ENCODE measurements at regions not wholly inside any gene's neighbourhood (a gene's known extent, or its start where the extent isn't known, plus 50 kb on each side); places are given as distances from the start of the nearest gene placed in this dataset.

DNA sequence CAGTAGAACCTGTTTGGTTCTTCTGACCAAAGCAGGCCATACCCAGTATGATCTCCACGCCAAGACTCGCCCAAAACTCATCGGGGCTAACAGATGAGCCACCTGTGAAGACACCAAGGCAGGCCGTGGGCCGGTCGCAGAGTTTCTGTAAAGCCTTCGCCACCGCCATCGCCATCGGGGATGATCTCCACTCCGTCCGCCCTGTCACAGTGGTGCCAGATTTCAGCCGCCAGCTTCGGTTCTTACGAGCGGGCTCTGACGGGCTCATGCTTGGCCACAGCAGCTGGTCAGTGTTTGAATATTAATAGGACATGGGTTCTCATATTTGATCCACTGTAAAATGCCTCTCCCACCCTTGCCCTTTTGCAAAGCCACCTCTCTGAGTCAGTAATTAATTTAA lies 113.2 kb upstream of the TMEM132D start:
- Histone ChIP-seq H3K9ac (ENCODE audit: low read length) (no peak overlapping the region), H3K36me3 (ENCODE audit: control insufficient read depth in 1 of 2, insufficient read depth in 2 of 2, low read depth in 1 of 2, low read length in 2 of 2) (no peaks in the 10 kb centered on the region), H3K9me3 (ENCODE audit: control insufficient read depth, low read length) (no peaks in the 10 kb centered on the region), H3K79me1 (replicated peaks; ENCODE audit: low read length, poor library complexity, severe bottlenecking) (no peaks in the 10 kb centered on the region), H2BK5ac (ENCODE audit: low read depth, low read length, poor library complexity, severe bottlenecking) (no peak overlapping the region), H2BK15ac (ENCODE audit: low read depth, poor library complexity, severe bottlenecking) (no peak overlapping the region), H2BK12ac (ENCODE audit: low read length in 2 of 2) (no peak overlapping the region), H3K4me1 (ENCODE audit: control insufficient read depth, insufficient read depth, low read depth, low read length) (peaks cover 3% of the 10 kb centered on the region), H3K4me2 (ENCODE audit: low read length, poor library complexity, severe bottlenecking) (no peak overlapping the region), H3K4ac (ENCODE audit: low read depth in 1 of 2, low read length in 2 of 2) (no peak overlapping the region), H3K27ac (ENCODE audit: low read length, poor library complexity, severe bottlenecking) (no peak overlapping the region), H4K8ac (ENCODE audit: low read length) (no peak overlapping the region), H2AFZ (ENCODE audit: low read depth, low read length) (no peak overlapping the region), H3K23ac (ENCODE audit: low read length in 2 of 2) (no peak overlapping the region), H3K18ac (ENCODE audit: low read depth in 1 of 2, low read length in 2 of 2) (no peak overlapping the region), H3K4me3 (ENCODE audit: insufficient read depth in 1 of 2, low read depth in 1 of 2, low read length in 2 of 2) (no peak overlapping the region), H2BK120ac (ENCODE audit: low read depth, low read length) (no peak overlapping the region), H3K27me3 (ENCODE audit: control insufficient read depth in 1 of 2, insufficient read depth in 1 of 2, low read length in 2 of 2) (peaks cover 0 to 26% of the 10 kb centered on the region in 2 experiments), H4K91ac (ENCODE audit: low read length) (no peak overlapping the region), H3K14ac (ENCODE audit: low read length in 2 of 2) (no peak overlapping the region), H2AK5ac (ENCODE audit: low read length, severe bottlenecking) (no peak overlapping the region)
- no peak for DNase-seq
- 87% methylated on average over 12 of the region's 17 CpGs for WGBS

GRCh38 chr12:130017591-130018449 lies 114.0 kb upstream of the TMEM132D start:
- Histone ChIP-seq H3K36me3 (ENCODE audit: control insufficient read depth in 1 of 2, insufficient read depth in 2 of 2, low read depth in 1 of 2, low read length in 2 of 2) (no peaks in the 10 kb centered on the region), H2AFZ (ENCODE audit: low read depth, low read length) (no peak overlapping the region), H2BK15ac (ENCODE audit: low read depth, poor library complexity, severe bottlenecking) (no peak overlapping the region), H3K4me2 (ENCODE audit: low read length, poor library complexity, severe bottlenecking) (no peak overlapping the region), H2BK12ac (ENCODE audit: low read length in 2 of 2) (no peak overlapping the region), H3K9me3 (ENCODE audit: control insufficient read depth, low read length) (no peaks in the 10 kb centered on the region), H2AK5ac (ENCODE audit: low read length, severe bottlenecking) (no peak overlapping the region), H3K27me3 (ENCODE audit: control insufficient read depth in 1 of 2, insufficient read depth in 1 of 2, low read length in 2 of 2) (peaks cover 0 to 18% of the 10 kb centered on the region in 2 experiments), H2BK5ac (ENCODE audit: low read depth, low read length, poor library complexity, severe bottlenecking) (no peak overlapping the region), H4K91ac (ENCODE audit: low read length) (no peak overlapping the region), H3K23ac (ENCODE audit: low read length in 2 of 2) (no peak overlapping the region), H3K27ac (ENCODE audit: low read length, poor library complexity, severe bottlenecking) (no peak overlapping the region), H3K18ac (ENCODE audit: low read depth in 1 of 2, low read length in 2 of 2) (no peak overlapping the region), H4K8ac (ENCODE audit: low read length) (no peak overlapping the region), H3K79me1 (replicated peaks; ENCODE audit: low read length, poor library complexity, severe bottlenecking) (no peaks in the 10 kb centered on the region), H2BK120ac (ENCODE audit: low read depth, low read length) (no peak overlapping the region), H3K14ac (ENCODE audit: low read length in 2 of 2) (no peak overlapping the region), H3K4me1 (ENCODE audit: control insufficient read depth, insufficient read depth, low read depth, low read length) (peaks cover 3% of the 10 kb centered on the region), H3K4ac (ENCODE audit: low read depth in 1 of 2, low read length in 2 of 2) (no peak overlapping the region), H3K4me3 (ENCODE audit: insufficient read depth in 1 of 2, low read depth in 1 of 2, low read length in 2 of 2) (no peak overlapping the region), H3K9ac (ENCODE audit: low read length) (no peak overlapping the region)
- no peak for DNase-seq
- WGBS, result 60% methylated on average over 31 of the region's 34 CpGs

DNA sequence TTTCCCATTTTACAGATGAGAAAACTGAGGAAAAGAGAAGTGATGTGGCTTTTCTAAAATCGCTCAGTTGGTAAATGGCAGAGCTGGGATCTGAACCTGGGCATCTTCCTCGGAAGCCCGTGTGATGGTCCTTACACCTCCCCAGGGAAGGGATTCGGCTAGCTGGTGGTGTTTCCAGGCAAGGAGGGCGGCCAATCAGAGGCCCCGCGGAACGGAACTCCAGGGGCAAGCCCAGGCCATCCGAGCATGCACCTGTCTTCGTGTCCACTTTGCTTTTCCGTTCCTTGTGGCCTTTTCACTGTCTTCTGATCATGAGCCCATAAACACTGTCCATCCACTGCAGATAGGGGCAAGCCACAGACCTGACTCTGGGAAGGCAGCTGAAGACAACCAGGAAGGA lies 114.8 kb upstream of the TMEM132D start:
- no peak overlapping the region for H3K4ac ChIP-seq (ENCODE audit: low read depth in 1 of 2, low read length in 2 of 2)
- H3K9me3 ChIP-seq (ENCODE audit: control insufficient read depth, low read length), result no peaks in the 10 kb centered on the region
- H4K8ac ChIP-seq (ENCODE audit: low read length), result no peak overlapping the region
- H2BK12ac ChIP-seq (ENCODE audit: low read length in 2 of 2), result no peak overlapping the region
- H3K4me1 ChIP-seq (ENCODE audit: control insufficient read depth, insufficient read depth, low read depth, low read length), result peaks cover 3% of the 10 kb centered on the region
- H3K4me3 ChIP-seq (ENCODE audit: insufficient read depth in 1 of 2, low read depth in 1 of 2, low read length in 2 of 2), result no peak overlapping the region
- no peak overlapping the region for H3K18ac ChIP-seq (ENCODE audit: low read depth in 1 of 2, low read length in 2 of 2)
- no peak overlapping the region for H4K91ac ChIP-seq (ENCODE audit: low read length)
- no peak overlapping the region for H2BK5ac ChIP-seq (ENCODE audit: low read depth, low read length, poor library complexity, severe bottlenecking)
- no peak overlapping the region for H3K4me2 ChIP-seq (ENCODE audit: low read length, poor library complexity, severe bottlenecking)
- DNase-seq, result no peak
- no peak overlapping the region for H2BK15ac ChIP-seq (ENCODE audit: low read depth, poor library complexity, severe bottlenecking)
- H3K27ac ChIP-seq (ENCODE audit: low read length, poor library complexity, severe bottlenecking), result no peak overlapping the region
- 85% methylated on average over 11 of the region's 11 CpGs for WGBS
- no peaks in the 10 kb centered on the region for H3K79me1 ChIP-seq (replicated peaks; ENCODE audit: low read length, poor library complexity, severe bottlenecking)
- no peak overlapping the region for H3K14ac ChIP-seq (ENCODE audit: low read length in 2 of 2)
- no peak overlapping the region for H2AK5ac ChIP-seq (ENCODE audit: low read length, severe bottlenecking)
- no peaks in the 10 kb centered on the region for H3K36me3 ChIP-seq (ENCODE audit: control insufficient read depth in 1 of 2, insufficient read depth in 2 of 2, low read depth in 1 of 2, low read length in 2 of 2)
- H3K27me3 ChIP-seq (ENCODE audit: control insufficient read depth in 1 of 2, insufficient read depth in 1 of 2, low read length in 2 of 2), result peaks cover 0 to 11% of the 10 kb centered on the region in 2 experiments
- no peak overlapping the region for H2BK120ac ChIP-seq (ENCODE audit: low read depth, low read length)
- no peak overlapping the region for H3K23ac ChIP-seq (ENCODE audit: low read length in 2 of 2)
- no peak overlapping the region for H2AFZ ChIP-seq (ENCODE audit: low read depth, low read length)
- no peak overlapping the region for H3K9ac ChIP-seq (ENCODE audit: low read length)

DNA sequence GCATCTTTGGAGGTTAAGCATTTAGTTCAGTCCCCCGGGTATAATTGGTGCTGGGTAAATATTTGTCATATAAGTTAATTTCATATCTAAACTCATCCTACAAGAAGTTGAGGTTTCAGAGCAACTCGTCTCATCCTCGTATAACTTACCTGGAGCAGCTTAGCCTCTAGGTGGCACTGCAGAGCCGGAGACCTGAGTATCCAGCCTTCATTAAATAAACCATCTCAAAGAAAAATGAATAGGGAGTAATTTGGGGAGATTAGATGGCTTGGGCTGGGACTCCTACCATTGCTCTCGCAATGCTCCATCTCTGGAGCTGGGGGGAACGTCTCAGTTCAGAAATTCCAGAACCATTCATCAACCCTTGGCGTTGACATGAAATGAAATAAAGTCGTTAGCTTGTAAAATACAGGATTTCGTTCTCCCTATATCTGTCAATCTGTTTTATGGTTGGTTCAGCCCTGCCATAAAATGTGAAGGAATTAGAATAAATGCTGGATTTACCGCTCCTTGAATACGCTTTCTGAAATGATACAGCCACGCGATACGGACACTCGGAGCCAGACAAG lies 122.9 kb upstream of the TMEM132D start:
- Histone ChIP-seq H4K91ac (ENCODE audit: low read length) (no peak overlapping the region), H2BK12ac (ENCODE audit: low read length in 2 of 2) (no peak overlapping the region), H2BK120ac (ENCODE audit: low read depth, low read length) (no peak overlapping the region), H3K4me3 (ENCODE audit: insufficient read depth in 1 of 2, low read depth in 1 of 2, low read length in 2 of 2) (no peak overlapping the region), H3K18ac (ENCODE audit: low read depth in 1 of 2, low read length in 2 of 2) (no peak overlapping the region), H3K9me3 (ENCODE audit: control insufficient read depth, low read length) (no peaks in the 10 kb centered on the region), H2BK5ac (ENCODE audit: low read depth, low read length, poor library complexity, severe bottlenecking) (no peak overlapping the region), H3K79me1 (replicated peaks; ENCODE audit: low read length, poor library complexity, severe bottlenecking) (no peaks in the 10 kb centered on the region), H3K27me3 (ENCODE audit: control insufficient read depth in 1 of 2, insufficient read depth in 1 of 2, low read length in 2 of 2) (peaks cover 0 to 14% of the 10 kb centered on the region in 2 experiments), H2BK15ac (ENCODE audit: low read depth, poor library complexity, severe bottlenecking) (no peak overlapping the region), H3K4me2 (ENCODE audit: low read length, poor library complexity, severe bottlenecking) (no peak overlapping the region), H3K9ac (ENCODE audit: low read length) (no peak overlapping the region), H4K8ac (ENCODE audit: low read length) (no peak overlapping the region), H3K14ac (ENCODE audit: low read length in 2 of 2) (no peak overlapping the region), H3K4me1 (ENCODE audit: control insufficient read depth, insufficient read depth, low read depth, low read length) (no peaks in the 10 kb centered on the region), H3K4ac (ENCODE audit: low read depth in 1 of 2, low read length in 2 of 2) (no peak overlapping the region), H2AK5ac (ENCODE audit: low read length, severe bottlenecking) (no peak overlapping the region), H3K27ac (ENCODE audit: low read length, poor library complexity, severe bottlenecking) (no peak overlapping the region), H3K36me3 (ENCODE audit: control insufficient read depth in 1 of 2, insufficient read depth in 2 of 2, low read depth in 1 of 2, low read length in 2 of 2) (no peaks in the 10 kb centered on the region), H3K23ac (ENCODE audit: low read length in 2 of 2) (no peak overlapping the region), H2AFZ (ENCODE audit: low read depth, low read length) (no peak overlapping the region)
- 77% methylated on average over 10 of the region's 15 CpGs for WGBS
- peak; percentile 1 for DNase-seq

All from mesenchymal stem cell (in vitro differentiated cells and primary cell).